ENCODE measurements at regions not wholly inside any gene's neighbourhood (a gene's known extent, or its start where the extent isn't known, plus 50 kb on each side); places are given as distances from the start of the nearest gene placed in this dataset.

- DNase-seq (ENCODE audit: low read depth) = no peak
- TF ChIP-seq, protein P1, sequence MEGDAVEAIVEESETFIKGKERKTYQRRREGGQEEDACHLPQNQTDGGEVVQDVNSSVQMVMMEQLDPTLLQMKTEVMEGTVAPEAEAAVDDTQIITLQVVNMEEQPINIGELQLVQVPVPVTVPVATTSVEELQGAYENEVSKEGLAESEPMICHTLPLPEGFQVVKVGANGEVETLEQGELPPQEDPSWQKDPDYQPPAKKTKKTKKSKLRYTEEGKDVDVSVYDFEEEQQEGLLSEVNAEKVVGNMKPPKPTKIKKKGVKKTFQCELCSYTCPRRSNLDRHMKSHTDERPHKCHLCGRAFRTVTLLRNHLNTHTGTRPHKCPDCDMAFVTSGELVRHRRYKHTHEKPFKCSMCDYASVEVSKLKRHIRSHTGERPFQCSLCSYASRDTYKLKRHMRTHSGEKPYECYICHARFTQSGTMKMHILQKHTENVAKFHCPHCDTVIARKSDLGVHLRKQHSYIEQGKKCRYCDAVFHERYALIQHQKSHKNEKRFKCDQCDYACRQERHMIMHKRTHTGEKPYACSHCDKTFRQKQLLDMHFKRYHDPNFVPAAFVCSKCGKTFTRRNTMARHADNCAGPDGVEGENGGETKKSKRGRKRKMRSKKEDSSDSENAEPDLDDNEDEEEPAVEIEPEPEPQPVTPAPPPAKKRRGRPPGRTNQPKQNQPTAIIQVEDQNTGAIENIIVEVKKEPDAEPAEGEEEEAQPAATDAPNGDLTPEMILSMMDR (conservative IDR thresholded peaks at IDR 0.05; ENCODE audit: control insufficient read depth, insufficient read depth, low read depth, low read length) = no peak
- no peak overlapping the region for H3K4me3 ChIP-seq (ENCODE audit: control insufficient read depth, low read depth, low read length)
Observed at GRCh38 chr16:55047331-55047730, 116.7 kb downstream of the IRX5 start.

DNA sequence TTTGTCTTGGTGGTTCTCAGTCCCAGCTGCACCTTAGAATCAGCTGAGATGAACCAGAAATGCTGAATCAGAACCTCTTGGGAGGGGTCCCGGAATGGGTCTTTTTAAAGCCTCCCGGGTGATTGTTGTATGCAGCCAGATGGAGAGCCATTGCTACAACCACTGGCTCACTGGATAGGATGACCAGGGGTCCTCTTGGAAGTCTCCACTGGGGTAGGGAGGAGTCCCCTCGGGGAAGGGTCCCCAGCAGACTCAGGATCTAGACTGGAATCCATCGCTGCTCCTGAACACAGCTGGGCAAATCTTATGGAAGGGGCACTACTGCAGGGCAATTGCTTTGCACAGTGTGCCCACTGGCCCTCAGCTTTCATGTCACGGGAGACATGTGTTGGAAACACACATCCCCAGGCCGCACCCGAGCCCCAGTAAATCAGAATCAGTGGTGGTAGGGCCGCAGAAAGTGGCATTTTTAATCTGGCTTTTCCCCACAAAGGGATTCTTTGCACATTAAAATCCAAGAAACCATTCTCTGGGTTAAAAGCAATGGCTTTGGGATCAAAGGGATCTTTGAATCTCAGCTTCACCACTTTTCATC is 117.3 kb downstream of the IRX5 start:
- DNase-seq (ENCODE audit: low read depth) = no peak
- H3K4me3 ChIP-seq (ENCODE audit: control insufficient read depth, low read depth, low read length) = no peak overlapping the region
- TF ChIP-seq, protein P1 (conservative IDR thresholded peaks at IDR 0.05; ENCODE audit: control insufficient read depth, insufficient read depth, low read depth, low read length) = no peak

DNA sequence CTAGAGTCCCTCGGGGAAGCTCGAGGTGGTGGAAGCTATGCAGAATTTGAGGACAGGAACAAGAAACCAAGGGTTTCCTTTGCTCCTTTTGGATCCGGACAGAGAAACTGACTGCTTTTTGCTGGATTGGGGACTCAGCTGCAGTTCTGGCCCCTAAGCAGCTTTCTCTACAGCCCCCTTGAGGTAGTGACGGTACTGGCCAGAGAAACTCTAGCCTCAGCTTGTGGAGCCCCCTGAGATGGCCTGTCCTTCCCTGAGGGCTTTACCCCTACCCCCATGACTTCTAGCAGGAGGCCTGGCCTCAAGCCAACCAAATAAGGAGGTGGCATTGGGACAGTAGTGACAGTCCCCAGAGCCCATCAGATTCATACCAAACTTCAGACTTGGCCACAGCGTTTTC is 118.1 kb downstream of the IRX5 start:
- TF ChIP-seq, protein P1 (conservative IDR thresholded peaks at IDR 0.05; ENCODE audit: control insufficient read depth, insufficient read depth, low read depth, low read length) = no peak

GRCh38 chr16:55051571-55052347 is 121.1 kb downstream of the IRX5 start:
- DNase-seq (ENCODE audit: low read depth) = no peak
- H3K4me3 ChIP-seq (ENCODE audit: control insufficient read depth, low read depth, low read length) = no peak overlapping the region
- TF ChIP-seq, protein P1 (conservative IDR thresholded peaks at IDR 0.05; ENCODE audit: control insufficient read depth, insufficient read depth, low read depth, low read length) = no peak

More for the DNA sequence above, 118.1 kb downstream of the IRX5 start:
- DNase-seq (ENCODE audit: low read depth) = no peak
- no peak overlapping the region for H3K4me3 ChIP-seq (ENCODE audit: control insufficient read depth, low read depth, low read length)

GRCh38 chr16:55052348-55052734 is 121.7 kb downstream of the IRX5 start:
- TF ChIP-seq, protein P1 (conservative IDR thresholded peaks at IDR 0.05; ENCODE audit: control insufficient read depth, insufficient read depth, low read depth, low read length) = no peak
- no peak for DNase-seq (ENCODE audit: low read depth)
- no peak overlapping the region for H3K4me3 ChIP-seq (ENCODE audit: control insufficient read depth, low read depth, low read length)

DNA sequence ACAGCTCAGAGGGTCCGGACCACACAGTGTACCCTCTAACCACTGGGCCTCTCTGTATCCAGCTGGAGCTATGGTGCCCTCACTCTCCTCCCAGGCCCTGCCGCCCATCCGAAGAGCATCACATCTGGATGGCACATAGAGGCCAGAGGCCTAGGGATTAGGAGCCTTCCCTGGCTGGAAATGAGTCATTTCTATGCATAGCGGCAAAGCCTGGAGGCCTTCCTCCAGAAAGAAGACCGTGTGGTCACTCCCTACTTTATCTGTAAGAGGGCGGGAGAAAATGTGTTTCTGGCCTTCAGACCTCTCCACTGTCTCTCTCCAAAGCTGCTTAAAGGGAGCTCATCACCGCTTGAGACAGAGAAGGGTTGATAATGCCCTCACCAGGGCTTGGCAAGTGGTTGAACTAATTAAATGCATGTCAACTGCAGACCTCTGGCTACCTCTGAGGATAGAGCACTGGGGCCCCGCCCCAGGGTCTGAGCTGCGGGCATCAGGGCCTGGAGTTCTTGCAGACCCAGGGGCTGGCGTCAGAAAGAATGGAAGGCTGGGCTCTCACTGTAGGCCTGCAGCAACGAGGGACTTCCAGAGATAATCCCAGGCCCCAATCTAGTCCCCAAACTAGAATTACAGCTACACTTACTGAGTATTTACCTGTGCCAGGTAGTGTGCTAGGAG is 122.2 kb downstream of the IRX5 start:
- TF ChIP-seq, protein P1 (conservative IDR thresholded peaks at IDR 0.05; ENCODE audit: control insufficient read depth, insufficient read depth, low read depth, low read length) = no peak
- H3K4me3 ChIP-seq (ENCODE audit: control insufficient read depth, low read depth, low read length) = no peak overlapping the region
- DNase-seq (ENCODE audit: low read depth) = no peak
